A673 (cell line): ENCODE measurements at regions not wholly inside any gene's neighbourhood (a gene's known extent, or its start where the extent isn't known, plus 50 kb on each side); places are given as distances from the start of the nearest gene placed in this dataset.

ENCODE experiments used
- BruUV-seq: library from RNA; stranded (reverse); fragments of 400-500 nt; replicated peaks from 2 replicates; lab custom pipeline; 2021; lab: Mats Ljungman, UMichigan
- CTCF ChIA-PET: fragments of 300-600 bp; sonication (Branson Sonifier 250); formaldehyde crosslinking; loops from one replicate; lab custom pipeline; 2022; ENCODE audit warnings: antibody characterized with exemption; lab: Charles Lee
- POLR2A ChIA-PET: fragments of 300-600 bp; sonication (Branson Sonifier 250); formaldehyde crosslinking; loops from one replicate; lab custom pipeline; 2022; ENCODE audit warnings: antibody characterized with exemption; ENCODE audit not compliant: low non-redundant PET; lab: Charles Lee
- DNase-seq: peaks from one replicate; pipeline ENCODE4 v3.0.0-alpha.2; 2015; ENCODE audit warnings: low spot score
- H3K27ac ChIP-seq: fragments of 200-600 bp; sonication (generic); 2 replicates; pipeline ENCODE4 v1.5.1; 2016; ENCODE audit warnings: mixed run types, low read depth, mild to moderate bottlenecking, mixed read lengths, antibody characterized with exemption, low read length; ENCODE audit not compliant: poor library complexity, severe bottlenecking
- H3K27me3 ChIP-seq: fragments of 200-600 bp; sonication (generic); replicated peaks from 2 replicates; pipeline ENCODE4 v1.6.1; 2017; ENCODE audit warnings: mixed run types, low read depth, mild to moderate bottlenecking, mixed read lengths, antibody characterized with exemption, low read length; ENCODE audit not compliant: insufficient read depth, poor library complexity
- H3K36me3 ChIP-seq: fragments of 200-600 bp; sonication (generic); 2 replicates; pipeline ENCODE4 v1.6.1; 2016; ENCODE audit warnings: mixed run types, mild to moderate bottlenecking, mixed read lengths, antibody characterized with exemption, low read length; ENCODE audit not compliant: insufficient read depth, poor library complexity, severe bottlenecking
- H3K4me1 ChIP-seq: fragments of 200-600 bp; sonication (generic); 2 replicates; pipeline ENCODE4 v1.6.1; 2017; ENCODE audit warnings: mixed run types, mild to moderate bottlenecking, mixed read lengths, antibody characterized with exemption, low read length; ENCODE audit not compliant: insufficient read depth, poor library complexity, severe bottlenecking
- H3K4me3 ChIP-seq: fragments of 200-600 bp; sonication (generic); 2 replicates; pipeline ENCODE4 v1.5.1; 2016; ENCODE audit warnings: low read depth, mixed run types, mild to moderate bottlenecking, mixed read lengths, low read length; ENCODE audit not compliant: poor library complexity, severe bottlenecking
- H3K9me3 ChIP-seq: fragments of 200-600 bp; sonication (generic); 2 replicates; pipeline ENCODE4 v1.6.1; 2016; ENCODE audit warnings: mixed run types, low read depth, mild to moderate bottlenecking, mixed read lengths, antibody characterized with exemption, low read length; ENCODE audit not compliant: poor library complexity, severe bottlenecking
- CTCF ChIP-seq: fragments of 300-800, 200-600 bp; sonication (generic); conservative IDR thresholded peaks from 2 replicates; pipeline ENCODE4 v1.5.1; 2017; ENCODE audit warnings: low read depth, mild to moderate bottlenecking, antibody characterized with exemption, low read length, moderate library complexity, mixed read lengths
- EZH2 ChIP-seq: fragments of 200-600 bp; sonication (generic); IDR thresholded peaks from 2 replicates; pipeline ENCODE4 v1.6.1; 2017; ENCODE audit warnings: borderline replicate concordance, low read depth, mild to moderate bottlenecking, mixed read lengths, antibody characterized with exemption, low read length; ENCODE audit not compliant: poor library complexity, severe bottlenecking
- intact Hi-C: fragments of 100-400 bp; cut with micrococcal nuclease; formaldehyde crosslinking; loops from one replicate; pipeline ENCODE4 v1.10.0; 2022; ENCODE audit not compliant: unreplicated experiment

GRCh38 chr11:43555816-43556611 is 124.5 kb upstream of the HSD17B12 start:
- Histone ChIP-seq H3K9me3 (no peaks in the 10 kb centered on the region), H3K4me3 (peak overlapping the region; percentile 12), H3K27me3 (peaks cover 81% of the 10 kb centered on the region), H3K36me3 (no peaks in the 10 kb centered on the region), H3K27ac (no peak overlapping the region), H3K4me1 (peaks cover 13% of the 10 kb centered on the region)
- no peak for TF ChIP-seq EZH2
- TF ChIP-seq CTCF, result no peak
- intact Hi-C loops, result loop anchor here (2.0 to 5.0 kb wide), 3 partner anchors 17 to 296 kb away; no protein-coding TSS in a partner anchor
- POLR2A ChIA-PET, result no interaction called here
- CTCF ChIA-PET, result interaction anchor here (1.2 kb wide), 1 partner anchor 11 kb away, joined by 9 read pairs; no protein-coding TSS in a partner anchor
- peak; percentile 50 for DNase-seq
- no TSS peak for BruUV-seq

- peak overlapping the region; percentile 12 for H3K4me3 ChIP-seq
- ChIA-PET CTCF (interaction anchor here (0.6 to 1.2 kb wide), 2 partner anchors 11 to 295 kb away, joined by 5 to 9 read pairs; no protein-coding TSS in a partner anchor), POLR2A (interaction anchor here (0.6 kb wide), 1 partner anchor 743 kb away, joined by 7 read pairs; no protein-coding TSS in a partner anchor)
- no peaks in the 10 kb centered on the region for H3K9me3 ChIP-seq
- H3K4me1 ChIP-seq, result peaks cover 13% of the 10 kb centered on the region
- TF ChIP-seq EZH2 (no peak), CTCF (no peak)
- no peaks in the 10 kb centered on the region for H3K36me3 ChIP-seq
- no peak overlapping the region for H3K27ac ChIP-seq
- no peak for DNase-seq
- no TSS peak for BruUV-seq
- H3K27me3 ChIP-seq, result peaks cover 89% of the 10 kb centered on the region
- intact Hi-C loops, result loop anchor here (2.0 to 5.0 kb wide), 3 partner anchors 16 to 296 kb away; no protein-coding TSS in a partner anchor
These were observed 123.7 kb upstream of the HSD17B12 start for GRCh38 chr11:43556612-43557375.

GRCh38 chr11:43557553-43558110 is 122.9 kb upstream of the HSD17B12 start:
- BruUV-seq, result no TSS peak
- DNase-seq, result peak; percentile 56
- Histone ChIP-seq H3K27ac (no peak overlapping the region), H3K36me3 (no peaks in the 10 kb centered on the region), H3K4me1 (peaks cover 13% of the 10 kb centered on the region), H3K4me3 (peak overlapping the region; percentile 12), H3K27me3 (peaks cover 97% of the 10 kb centered on the region), H3K9me3 (no peaks in the 10 kb centered on the region)
- peak; percentile 61 for TF ChIP-seq CTCF
- no peak for TF ChIP-seq EZH2
- ChIA-PET CTCF (interaction anchor here (0.6 to 1.2 kb wide), 3 partner anchors 10 to 294 kb away, joined by 5 to 9 read pairs (median 5); no protein-coding TSS in a partner anchor), POLR2A (interaction anchor here (0.7 kb wide), 1 partner anchor 33 kb away, joined by 4 read pairs; no protein-coding TSS in a partner anchor)
- intact Hi-C loops, result loop anchor here (2.0 to 5.0 kb wide), 3 partner anchors 15 to 295 kb away; no protein-coding TSS in a partner anchor
